Activated naive CD4-positive, alpha-beta T cell treated with Interleukin-2 at 50 U/mL for 16 hours (primary cell): ENCODE measurements at regions not wholly inside any gene's neighbourhood (a gene's known extent, or its start where the extent isn't known, plus 50 kb on each side); places are given as distances from the start of the nearest gene placed in this dataset.

Experiments used
- DNase-seq: peaks from one replicate; pipeline ENCODE4 v3.0.0-alpha.2; 2020

DNA sequence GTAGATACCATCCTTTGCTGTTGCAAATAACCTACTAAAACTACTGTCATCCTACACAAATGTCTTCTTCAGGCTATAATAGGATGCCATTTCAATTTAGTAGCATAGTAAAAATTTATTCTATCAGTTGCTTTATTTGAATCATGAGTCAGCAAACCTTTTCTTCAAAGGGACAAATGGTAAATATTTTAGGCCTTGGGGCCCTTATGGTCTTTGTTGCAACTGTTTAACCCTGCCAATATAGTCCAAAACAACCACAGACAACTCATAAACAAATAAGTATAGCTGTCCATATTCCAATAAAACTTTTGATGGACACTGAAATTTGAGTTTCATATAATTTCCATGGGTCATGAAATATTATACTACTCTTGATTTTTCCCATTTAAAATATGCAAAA is 54.0 kb upstream of the CCBE1 start:
- DNase-seq: no peak

DNA sequence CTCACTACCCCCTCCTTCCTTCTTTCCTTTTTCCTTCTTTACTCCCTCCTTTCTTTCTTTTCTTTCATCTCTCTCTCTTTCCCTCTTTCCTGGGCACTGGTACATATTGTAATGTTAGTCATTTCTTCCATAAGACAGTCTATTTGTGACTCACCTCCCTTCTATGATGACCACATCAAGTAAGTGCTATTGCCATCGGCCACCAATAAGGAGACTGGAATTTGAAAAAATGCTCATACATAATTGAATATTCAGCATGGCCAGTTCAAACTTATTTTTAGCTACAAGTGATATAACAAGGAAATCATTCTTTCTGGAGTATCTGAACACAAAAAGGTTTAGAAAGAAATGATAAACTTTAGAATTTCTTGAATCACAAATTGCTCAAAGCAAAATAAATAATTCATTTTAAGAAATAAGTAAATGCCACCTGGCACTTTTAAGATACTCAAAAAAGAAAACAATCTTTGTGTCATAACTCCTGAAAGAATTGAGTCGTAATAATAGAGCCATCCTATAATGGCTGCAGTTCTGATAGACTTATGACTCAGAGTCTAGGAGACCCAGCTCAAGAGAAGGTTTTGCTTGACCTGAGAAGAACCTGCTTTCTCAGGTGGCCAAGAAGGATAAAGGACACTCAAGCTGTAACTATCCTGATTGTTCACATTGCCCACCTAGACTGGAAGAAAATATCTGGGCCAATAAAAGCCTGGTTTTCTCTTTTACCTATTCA is 51.6 kb upstream of the CCBE1 start:
- DNase-seq: no peak
